Activated CD4-positive, CD25-positive, alpha-beta regulatory T cell treated with anti-CD3 and anti-CD28 coated beads, Interleukin-2, amount 50 U/mL, for 72 hours (primary cell): ENCODE measurements at regions not wholly inside any gene's neighbourhood (a gene's known extent, or its start where the extent isn't known, plus 50 kb on each side); places are given as distances from the start of the nearest gene placed in this dataset.
A peak's percentile ranks its signal among the peaks of the same experiment; 100 is the strongest.

Experiments
- DNase-seq: peaks from one replicate; pipeline ENCODE4 v3.0.0; 2021

DNA sequence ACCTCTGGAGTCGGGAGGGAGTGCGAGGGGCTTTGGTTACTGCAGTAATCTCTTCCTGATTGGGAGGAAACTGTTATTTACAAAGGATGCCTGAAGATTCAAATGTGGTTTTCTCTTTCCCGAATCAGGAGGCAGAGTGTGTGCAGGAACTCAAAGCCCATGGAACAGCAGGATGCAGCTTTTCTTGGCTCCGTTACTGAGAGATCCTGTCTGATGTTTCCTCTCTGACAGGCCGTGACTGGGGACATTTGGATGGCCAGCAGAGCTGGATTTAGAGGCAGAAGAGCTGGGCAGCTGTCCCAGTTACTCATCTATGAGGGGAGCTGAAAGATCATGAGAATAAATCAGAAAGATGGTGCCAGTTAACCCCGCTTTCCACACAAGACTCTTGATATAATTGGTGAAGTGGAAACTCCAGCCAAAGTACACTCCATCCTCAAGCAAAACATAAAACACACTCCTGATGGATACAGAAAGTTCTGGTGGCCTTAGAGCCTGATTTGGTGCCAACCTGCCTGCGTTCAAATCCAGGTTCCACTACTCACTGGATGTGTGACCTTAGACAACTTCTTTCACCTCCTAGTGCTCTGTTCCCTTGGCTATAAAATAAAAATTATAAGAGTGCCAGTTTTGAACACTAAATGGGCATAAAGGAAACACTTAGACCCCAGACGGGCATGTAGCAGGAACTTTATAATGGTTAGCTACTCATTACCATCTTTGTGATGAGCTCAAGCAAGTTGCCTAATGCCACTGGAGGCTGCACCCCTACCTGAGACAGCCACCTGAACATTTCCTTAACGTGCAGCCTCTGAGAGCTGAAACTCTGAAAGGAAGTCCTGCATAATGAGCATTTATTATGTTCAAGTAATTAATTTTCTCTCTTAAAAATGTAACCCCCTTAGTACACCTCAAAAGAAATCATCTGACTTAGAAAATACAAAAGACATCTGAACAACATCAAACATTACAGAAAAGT lies 349.0 kb upstream of the GATB start:
- no peak for DNase-seq

DNA sequence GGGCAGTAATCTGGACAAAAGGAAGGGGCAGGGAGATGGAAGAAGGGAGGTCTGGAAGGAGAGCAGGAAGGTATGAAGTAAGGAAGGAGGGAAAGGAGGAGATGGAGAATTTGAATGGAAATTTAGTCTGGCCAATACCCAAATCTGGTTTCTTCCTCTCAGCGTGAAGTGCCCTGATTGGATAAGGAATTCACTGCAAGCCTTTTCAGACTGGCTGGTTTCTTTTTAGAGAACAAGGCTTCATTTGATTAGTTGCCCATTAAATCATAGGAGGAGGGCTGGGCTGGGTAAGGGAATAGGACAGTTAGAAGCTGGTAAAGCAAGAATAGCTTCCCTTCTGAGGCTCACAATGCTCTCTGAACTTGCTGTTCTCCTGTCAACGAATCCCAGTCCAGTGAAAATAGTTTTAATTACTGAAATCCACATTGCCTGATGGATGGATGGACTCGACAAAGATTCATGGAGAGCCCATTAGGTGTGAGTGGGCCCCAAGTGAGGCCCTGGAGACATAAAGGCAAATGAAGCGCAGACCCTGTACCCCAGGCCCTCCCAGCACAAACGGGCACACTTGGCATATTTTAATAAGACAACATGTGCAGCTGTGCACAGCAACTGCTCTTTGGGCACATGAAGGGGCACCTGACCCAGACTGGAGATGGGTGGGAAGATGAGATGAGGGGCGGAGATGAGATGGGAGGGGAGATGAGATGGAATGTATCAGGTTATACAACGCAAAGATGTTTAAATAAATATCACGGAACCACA lies 347.1 kb upstream of the GATB start:
- DNase-seq, result no peak

DNA sequence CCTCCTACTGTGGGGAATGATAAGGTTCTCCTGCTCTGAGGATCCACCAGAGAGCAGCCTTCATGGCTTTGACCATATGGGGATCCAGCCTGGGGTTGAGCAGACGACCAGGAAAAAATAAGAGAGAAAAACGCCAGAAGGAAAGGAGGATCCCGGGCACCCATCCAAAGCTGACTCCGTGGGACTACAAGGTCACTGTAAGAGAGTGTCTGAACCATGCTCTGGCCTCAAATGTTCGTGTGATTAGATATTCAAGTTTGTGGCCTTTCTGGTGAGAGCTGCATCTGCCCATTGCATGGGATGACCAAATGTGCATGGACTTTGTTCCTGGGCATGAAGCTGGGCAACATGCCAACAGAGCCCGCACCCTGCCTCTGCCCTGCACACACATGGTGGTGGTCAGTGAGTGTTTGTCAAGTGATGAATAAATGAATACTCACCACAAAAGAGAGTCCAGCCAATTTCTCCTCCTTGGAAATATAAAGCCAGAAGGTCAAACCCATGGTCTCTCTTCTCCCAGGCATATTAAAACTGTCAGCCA lies 346.0 kb upstream of the GATB start:
- DNase-seq, result no peak

DNA sequence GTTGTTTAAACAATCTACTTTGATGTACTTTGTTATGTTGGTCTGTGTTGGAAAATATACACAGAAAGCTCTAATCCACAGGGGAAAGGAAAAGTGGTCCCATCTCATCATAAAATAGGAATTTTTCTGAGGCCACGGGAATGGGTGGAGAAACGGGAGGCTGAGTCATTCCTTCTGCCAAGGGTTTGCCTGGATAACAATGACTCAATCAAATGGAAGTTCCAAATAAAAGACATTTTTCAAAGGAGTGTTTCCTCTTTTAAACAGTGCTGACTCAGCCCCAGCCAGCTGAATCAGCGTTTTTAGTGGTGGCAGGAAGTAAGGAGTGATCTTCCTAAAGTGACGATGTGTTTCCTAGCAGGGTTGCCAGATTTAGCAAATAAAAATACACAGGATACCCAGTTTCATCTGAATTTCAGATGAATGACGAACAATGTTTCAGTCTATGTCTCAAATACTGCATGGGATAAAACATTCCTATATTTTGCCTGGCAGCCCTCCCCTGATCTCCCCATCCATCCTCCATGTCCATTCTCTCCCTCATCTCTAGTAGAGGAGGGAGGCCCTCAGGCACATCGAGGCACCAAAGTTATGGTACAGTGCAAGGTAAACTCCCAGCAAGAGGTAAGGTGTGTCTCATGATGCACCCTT lies 345.4 kb upstream of the GATB start:
- DNase-seq, result no peak

DNA sequence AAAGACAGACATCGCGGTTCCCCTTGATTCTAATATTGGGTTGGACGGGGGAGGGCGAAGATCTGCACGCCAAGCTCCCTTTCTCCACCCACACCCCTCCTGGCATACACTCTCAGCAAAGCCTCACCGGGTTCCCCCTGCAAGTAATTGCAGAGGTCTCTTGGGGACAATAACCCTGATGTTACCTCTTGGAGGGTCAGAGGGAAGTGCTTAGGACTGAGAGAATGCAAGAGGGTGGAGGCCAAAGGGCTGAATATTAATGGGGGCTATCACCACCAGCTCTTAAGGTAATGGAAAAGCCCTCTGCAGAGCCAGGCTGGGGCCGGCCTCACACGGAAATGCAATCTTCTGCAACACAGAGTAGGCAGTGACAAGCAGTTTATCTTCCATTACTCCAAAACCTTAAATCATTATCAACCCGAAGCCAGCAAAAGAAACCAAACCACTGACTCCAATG lies 344.1 kb upstream of the GATB start:
- no peak for DNase-seq

DNA sequence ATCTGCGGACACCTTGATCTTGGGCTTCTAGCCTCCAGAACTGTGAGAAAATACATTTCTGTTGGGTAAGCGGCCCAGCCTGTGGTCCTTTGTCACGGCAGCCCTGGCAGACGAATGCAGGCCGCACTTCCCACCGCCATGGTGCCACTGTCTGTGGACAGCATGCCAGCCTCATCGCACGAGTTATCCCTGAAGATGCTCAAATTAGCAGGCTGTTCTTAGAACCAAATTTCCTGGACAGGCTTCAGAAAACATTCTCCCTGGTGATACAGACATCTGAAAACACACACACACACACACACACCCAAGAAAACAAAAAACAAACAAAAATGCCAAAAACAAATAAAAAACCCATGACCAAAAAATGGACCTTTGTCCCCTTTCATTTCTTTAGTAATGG lies 343.5 kb upstream of the GATB start:
- no peak for DNase-seq

DNA sequence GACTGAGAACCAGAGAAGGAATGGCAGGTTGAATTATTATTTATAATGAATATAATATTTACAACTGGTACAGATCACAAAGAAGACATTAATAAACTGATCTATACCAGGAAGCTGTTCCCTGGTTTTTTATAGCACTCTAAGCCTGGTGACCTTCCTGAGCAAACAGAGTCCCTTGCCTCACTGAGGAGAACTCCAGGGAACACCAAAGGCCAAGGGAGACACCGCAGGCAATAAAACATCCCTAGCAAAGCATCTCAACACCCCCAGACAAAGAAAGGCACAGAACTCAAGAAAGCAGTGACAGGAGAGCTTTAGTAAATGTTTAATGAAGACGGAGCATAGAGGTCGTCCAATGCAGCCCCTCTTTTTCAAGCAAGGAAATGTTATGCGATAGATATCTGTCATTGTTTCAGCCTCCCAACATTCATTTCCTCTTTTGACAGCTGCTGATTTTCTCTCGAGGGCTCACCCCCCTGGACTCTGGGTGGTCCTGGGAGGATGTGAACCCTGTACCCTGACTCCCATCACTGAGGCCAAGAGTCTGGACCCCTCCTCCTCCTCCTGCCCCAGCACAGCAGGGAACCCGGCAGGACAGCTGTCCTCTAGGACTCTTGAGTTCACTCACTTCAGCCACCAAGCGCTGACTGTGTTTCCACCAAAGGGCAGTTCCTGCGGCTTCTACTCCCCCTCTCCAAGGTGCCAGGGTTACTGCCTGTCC lies 342.5 kb upstream of the GATB start:
- DNase-seq, result no peak

DNA sequence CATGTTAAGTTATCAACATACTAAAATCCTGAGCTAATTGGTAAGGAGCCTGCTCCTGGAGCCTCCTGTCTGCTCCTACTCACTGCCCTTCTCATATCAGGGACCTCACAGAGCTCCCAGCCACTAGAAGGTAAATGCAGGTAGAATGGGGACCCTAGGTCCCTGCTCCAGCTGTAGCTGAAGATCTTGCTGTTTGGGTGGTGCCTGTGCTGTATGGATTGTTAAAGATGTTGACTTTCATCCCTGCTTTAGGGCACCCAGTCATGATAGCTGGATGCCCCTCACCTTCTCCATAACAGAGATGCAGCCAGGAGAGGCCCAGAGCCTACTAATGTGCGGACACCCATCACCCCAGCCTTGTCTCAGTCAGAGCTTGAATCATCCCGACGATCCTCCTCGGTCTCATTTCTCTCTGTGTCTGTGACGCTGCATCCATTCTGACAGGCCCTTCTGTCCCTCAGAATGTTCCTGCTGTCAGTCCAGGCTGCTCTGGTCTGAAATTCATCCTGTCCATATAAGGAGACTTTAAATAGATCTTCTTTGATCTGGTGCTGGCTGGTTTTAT lies 341.7 kb upstream of the GATB start:
- no peak for DNase-seq

DNA sequence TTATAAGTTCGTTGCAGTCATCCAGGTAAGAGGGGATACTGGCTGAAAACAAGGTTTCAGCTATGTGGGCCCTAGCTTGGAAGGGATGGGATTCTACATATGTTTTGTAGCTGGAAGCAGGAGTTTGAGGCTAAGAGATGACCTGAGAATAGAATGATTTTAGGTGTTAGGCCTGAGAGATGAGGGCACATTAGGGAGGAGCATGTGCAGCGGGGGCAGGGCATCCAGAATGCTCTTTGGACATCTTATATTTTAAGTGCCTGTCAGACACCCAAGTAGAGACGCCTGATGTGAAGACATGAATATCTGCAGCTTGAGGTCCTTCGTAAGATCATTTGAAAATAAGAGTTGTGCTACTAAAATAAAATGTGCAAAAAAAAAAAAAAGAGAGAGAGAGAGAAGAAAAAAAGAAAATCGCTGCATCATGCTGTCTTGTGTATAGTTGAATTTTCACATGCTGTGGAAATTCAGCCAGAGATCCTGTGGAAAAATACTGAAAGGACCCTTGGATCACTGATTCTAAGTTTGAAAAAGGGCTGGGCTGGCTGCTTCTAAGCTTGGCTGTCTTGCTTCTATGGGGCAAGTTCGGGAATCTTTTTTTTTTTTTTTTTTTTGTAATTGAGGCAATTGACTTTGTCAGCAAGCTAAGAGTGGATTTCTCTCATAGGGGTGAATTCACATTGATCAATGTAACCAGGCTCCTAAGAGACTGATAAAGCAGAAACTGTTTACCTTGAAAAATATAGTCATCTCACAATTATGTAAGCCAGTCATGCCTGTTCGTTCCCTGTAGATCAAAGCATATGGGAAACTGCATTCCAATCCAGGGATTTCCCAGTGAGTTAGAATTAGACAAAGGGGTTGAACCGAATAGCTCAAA lies 341.0 kb upstream of the GATB start:
- DNase-seq, result no peak

DNA sequence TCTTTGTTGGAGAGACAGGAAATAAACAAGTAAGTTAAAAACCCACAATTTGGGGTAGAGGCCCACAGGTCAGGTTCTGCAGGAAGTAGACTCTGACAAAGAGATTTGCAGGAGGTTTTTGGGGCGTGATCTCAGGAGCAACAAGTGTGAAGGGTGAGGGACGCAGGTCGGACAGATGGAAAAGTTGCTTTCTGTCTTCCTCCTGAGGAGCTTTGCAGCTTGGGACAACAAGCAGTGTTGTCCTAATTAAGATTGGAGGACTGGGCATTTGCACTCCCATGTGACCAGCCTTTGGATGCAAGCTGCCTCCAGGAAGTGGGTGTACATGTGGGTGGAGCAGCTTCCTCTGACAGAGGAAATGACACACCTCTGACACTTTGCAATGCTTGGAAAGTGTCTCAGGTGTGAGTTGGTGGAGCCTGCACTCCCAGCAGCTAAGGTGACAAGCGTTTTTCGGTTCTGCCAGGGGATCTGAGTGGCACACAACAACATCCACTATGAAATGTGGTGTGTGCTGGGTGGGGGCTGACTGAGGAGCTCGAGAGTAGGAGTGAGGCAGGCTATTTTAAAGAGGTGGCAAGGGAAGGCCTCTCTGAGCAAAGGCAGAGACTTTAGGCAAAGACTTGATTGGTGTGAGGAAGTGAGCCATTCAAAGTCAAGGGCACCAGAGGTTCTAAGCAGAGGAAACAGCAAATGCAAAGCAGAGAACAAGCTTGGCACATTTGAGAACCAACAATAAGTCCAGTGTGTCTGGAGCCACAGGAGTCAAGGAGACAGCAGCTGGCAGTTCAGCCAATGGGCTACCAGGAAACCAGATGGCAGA lies 339.8 kb upstream of the GATB start:
- peak; percentile 57 for DNase-seq

DNA sequence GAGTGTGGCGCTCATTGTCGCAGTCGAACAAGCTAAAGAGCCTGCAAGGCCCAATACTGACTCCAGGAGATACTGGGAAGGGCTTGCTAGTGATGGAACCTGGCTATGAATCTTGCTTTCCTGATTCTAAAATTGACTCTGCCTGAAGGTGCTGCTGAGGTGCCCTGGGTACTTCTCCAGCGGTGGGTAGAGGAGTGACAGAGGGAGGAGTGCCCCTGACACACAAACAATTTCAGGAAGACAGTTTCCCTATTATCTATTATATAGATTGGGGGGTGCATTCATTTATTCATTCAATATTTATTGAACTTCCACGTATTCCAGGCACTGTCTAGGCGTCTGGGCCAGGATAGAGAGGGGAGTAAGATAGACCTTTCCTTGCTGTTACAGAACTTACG lies 339.2 kb upstream of the GATB start:
- no peak for DNase-seq

DNA sequence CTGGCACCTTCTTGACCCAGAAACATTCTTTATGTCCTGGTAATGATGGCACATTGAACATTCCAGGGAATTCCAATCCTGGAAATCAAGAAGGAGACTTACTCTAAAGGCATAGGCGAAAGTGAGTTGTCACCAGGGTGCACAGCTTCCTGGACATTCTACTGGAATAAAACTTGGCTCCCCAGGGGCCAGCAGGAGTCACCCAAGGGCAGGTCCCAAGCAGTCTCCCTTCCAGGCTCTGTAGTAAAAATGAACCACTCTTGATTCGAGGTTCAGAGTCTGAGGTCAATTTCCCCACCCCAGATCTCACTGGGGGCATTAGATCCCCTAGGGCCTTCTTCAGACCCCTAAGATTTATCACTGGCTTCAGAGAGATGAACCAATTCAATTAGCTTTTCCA lies 338.7 kb upstream of the GATB start:
- DNase-seq, result no peak

DNA sequence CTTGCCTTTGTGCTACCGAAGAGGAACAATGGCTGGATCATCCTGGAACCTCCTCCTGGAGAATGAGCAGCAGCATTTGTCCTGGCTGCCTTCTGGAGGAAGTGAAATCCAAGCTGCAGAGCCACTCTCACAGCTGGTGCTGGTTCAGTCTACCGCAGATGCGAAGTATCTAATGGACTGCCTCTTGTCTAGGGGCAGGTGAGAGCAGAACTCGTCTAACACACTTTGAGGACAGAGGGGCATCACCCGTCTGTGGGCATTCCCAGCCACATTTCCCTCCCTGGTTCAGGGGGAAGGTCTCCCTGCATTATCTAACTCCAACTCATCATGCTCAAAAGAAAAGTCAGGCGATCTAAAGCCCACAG lies 338.2 kb upstream of the GATB start:
- no peak for DNase-seq

DNA sequence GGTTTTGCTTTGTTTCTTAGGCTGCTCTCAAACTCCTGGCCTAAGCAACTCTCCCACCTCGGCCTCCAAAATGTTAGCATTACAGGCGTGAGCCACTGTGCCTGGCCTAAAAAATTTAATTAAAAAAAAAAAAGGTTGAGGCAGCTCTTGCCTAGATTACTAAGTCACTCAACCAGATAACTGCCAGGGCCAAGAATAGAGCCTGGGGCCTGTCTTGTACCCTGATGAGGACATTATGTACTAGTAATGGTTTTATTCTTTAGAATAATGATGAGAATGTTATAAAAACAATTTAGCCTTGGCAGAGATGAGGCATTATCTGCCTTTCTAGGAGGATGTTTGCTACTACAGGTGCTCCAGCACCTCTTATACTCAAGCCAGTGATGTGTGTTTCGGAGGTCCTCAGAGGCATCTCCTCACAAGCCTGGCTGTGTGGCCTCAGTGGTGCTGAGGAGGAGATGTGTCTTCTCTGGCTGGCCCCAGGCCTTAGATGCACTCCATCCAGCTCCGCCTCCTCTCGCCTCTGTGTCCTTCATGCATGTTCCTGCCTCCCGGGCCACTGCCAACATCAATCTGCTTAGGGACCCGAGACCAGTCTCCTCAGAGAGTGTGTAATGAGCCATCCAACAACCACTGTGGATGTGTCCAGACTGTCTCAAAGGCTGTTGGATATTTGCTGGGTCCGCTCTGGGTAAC lies 337.7 kb upstream of the GATB start:
- no peak for DNase-seq

DNA sequence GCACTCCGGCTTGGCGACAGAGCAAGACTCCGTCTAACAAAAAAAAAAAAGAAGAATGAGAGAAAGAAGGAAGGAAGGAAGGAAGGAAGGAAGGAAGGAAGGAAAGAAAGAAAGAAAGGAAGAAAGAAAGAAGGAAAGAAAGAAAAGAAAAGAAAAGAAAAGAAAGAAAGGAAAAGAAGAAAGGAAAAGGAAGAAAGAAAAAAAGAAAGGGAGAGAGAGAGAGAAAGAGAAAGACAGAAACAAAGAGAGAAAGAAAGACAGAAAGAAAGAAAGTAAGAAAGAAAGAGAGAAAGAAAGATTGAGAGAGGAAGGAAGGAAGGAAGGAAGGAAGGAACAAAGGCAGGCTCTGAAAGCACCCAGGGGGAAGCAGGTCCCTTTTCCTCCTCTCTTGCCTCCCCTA lies 336.6 kb upstream of the GATB start:
- DNase-seq, result no peak

DNA sequence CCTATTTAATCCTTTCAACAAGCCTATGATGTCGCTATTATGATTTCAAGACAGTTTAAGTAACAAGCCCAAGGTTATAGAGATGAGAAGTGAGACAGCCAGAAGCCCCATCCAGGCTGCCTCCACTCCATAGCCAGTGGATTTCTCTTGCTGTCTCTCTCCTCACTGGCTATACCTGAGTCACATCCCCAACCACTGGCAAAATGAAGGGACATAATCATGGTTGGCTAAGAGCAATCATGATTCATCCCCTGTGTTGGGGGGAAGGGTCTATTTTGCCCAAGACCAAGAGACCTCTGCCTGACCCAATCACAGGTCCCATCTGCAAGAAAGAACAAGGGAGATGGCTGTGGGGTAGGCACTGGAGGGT lies 334.9 kb upstream of the GATB start:
- no peak for DNase-seq

DNA sequence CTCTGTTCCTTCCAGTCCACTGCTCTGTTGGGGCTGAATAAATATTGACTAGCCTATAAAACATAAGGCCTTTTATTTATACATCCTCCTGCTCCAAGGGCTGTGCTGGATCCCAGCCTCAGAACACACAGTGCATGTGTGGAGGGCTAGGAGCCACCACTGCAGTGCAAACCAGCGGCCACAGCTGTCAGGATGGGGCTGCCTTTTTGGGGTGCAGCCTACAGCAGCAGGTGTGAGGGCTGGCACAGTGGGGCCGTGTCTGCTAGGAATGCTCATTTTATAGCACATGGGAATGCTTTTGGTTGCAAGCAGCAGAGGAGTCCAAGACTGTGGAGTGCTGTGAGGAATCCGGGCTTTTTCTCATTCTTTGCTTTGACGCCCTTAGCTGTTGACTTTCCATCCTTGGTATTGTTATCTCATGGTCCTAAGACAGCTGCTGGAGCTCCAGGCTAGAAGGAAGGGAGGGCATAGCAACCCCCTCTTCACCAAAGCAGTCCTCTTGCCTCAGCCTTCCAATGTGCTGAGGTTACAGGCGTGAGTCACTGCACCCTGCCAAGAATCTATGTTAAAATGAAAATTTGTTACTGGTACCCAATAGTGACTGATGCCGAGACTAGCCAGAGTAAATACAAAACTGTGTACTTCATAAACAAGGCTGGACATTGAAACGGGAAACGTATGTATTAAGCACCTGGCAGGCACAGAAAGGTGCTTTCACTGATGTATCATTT lies 334.3 kb upstream of the GATB start:
- DNase-seq, result no peak

DNA sequence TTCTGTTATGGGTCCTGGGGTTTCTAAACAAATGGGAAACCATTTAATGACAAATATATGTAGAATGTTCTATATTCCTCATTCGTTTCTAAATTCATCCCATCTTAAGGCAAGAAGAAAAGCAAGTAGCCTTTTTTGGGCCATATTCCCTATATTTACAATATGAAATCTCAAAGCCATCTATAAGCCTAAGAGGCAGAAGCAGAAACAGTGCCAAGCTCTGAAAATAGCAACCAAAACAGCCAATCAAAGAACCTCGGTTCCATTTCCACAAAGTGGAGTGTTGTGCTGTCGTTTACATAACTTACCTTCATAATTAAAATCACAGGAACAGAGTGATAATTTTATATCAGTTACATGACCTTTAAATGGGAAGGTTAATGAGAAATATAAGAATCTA lies 330.6 kb upstream of the GATB start:
- no peak for DNase-seq

DNA sequence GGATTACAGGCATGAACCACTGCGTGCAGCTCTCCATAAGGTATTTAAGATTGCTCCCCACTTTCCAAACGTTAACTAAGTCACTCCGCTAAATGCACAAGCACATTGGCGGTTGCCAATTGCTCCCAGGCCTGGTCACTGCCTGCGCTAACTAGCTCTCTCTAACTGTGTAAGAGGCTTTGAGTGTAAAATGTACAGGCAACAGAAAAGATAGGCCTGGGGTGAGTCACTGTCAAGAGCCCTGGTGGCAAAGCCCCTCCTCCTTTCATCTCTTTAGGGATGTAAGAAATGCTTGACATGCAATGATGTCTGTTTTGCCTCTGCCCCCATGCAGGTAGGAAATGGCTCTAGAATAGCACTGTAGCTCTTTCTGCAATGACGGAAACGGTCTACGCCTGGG lies 329.7 kb upstream of the GATB start:
- DNase-seq, result no peak
